HEK293T (cell line): ENCODE measurements at regions not wholly inside any gene's neighbourhood (a gene's known extent, or its start where the extent isn't known, plus 50 kb on each side); places are given as distances from the start of the nearest gene placed in this dataset.
"Not testable (repeated sequence)": the region's sequence is repeated elsewhere in the genome, so short reads cannot be mapped to it uniquely, and the experiment has no call there.

Experiments used
- CTCF ChIA-PET: fragments of 350-600 bp; formaldehyde crosslinking; extraction: SDS; loops from one replicate; lab custom pipeline; 2021; ENCODE audit warnings: antibody characterized with exemption, inconsistent platforms; lab: Yijun Ruan, JAX
- POLR2A ChIA-PET: fragments of 350-600 bp; formaldehyde crosslinking; extraction: SDS; loops from one replicate; lab custom pipeline; 2020; ENCODE audit warnings: antibody characterized with exemption, inconsistent platforms; lab: Yijun Ruan, JAX
- DNase-seq: peaks from one replicate; pipeline ENCODE4 v3.0.0; 2012; ENCODE audit warnings: mixed read lengths; ENCODE audit errors: extremely low spot score
- ARNT ChIP-seq: fragments of 450-650 bp; IDR thresholded peaks from 2 replicates; pipeline ENCODE4 v1.6.1; 2017; ENCODE audit warnings: mild to moderate bottlenecking
- BHLHE40 ChIP-seq: fragments of 450-650 bp; IDR thresholded peaks from 2 replicates; pipeline ENCODE4 v1.6.1; 2016; ENCODE audit warnings: mild to moderate bottlenecking, moderate library complexity, borderline replicate concordance
- CTBP1 ChIP-seq: fragments of 450-650 bp; IDR thresholded peaks from 2 replicates; pipeline ENCODE4 v1.6.1; 2016; ENCODE audit warnings: borderline replicate concordance
- ELF4 ChIP-seq: fragments of 450-650 bp; IDR thresholded peaks from 2 replicates; pipeline ENCODE4 v1.6.1; 2017; ENCODE audit warnings: antibody characterized with exemption
- FOXA1 ChIP-seq: fragments of 450-650 bp; IDR thresholded peaks from 2 replicates; pipeline ENCODE4 v1.6.1; 2016; ENCODE audit warnings: mild to moderate bottlenecking
- FOXK2 ChIP-seq: fragments of 450-650 bp; IDR thresholded peaks from 2 replicates; pipeline ENCODE4 v1.6.1; 2016; ENCODE audit warnings: mild to moderate bottlenecking
- FOXM1 ChIP-seq: fragments of 450-650 bp; IDR thresholded peaks from 2 replicates; pipeline ENCODE4 v1.6.1; 2017; ENCODE audit warnings: mild to moderate bottlenecking, borderline replicate concordance
- HDGF ChIP-seq: fragments of 450-650 bp; IDR thresholded peaks from 2 replicates; pipeline ENCODE4 v1.6.1; 2017; ENCODE audit warnings: antibody characterized with exemption, borderline replicate concordance
- L3MBTL2 ChIP-seq: fragments of 450-650 bp; conservative IDR thresholded peaks from 2 replicates; pipeline ENCODE4 v1.6.1; 2016; ENCODE audit warnings: mild to moderate bottlenecking
- LEF1 ChIP-seq: fragments of 450-650 bp; IDR thresholded peaks from 2 replicates; pipeline ENCODE4 v1.6.1; 2017; ENCODE audit warnings: mild to moderate bottlenecking, borderline replicate concordance
- NFRKB ChIP-seq: fragments of 450-650 bp; IDR thresholded peaks from 2 replicates; pipeline ENCODE4 v1.6.1; 2016; ENCODE audit warnings: mild to moderate bottlenecking, moderate library complexity
- PKNOX1 ChIP-seq: fragments of 450-650 bp; IDR thresholded peaks from 2 replicates; pipeline ENCODE4 v1.6.1; 2016
- SP1 ChIP-seq: fragments of 450-650 bp; IDR thresholded peaks from 2 replicates; pipeline ENCODE4 v1.6.1; 2017
- SUZ12 ChIP-seq: fragments of 450-650 bp; IDR thresholded peaks from 2 replicates; pipeline ENCODE4 v1.6.1; 2016; ENCODE audit warnings: mild to moderate bottlenecking
- TARDBP ChIP-seq: fragments of 450-650 bp; IDR thresholded peaks from 2 replicates; pipeline ENCODE4 v1.6.1; 2016
- ZNF384 ChIP-seq: fragments of 450-650 bp; IDR thresholded peaks from 2 replicates; pipeline ENCODE4 v1.6.1; 2016

DNA sequence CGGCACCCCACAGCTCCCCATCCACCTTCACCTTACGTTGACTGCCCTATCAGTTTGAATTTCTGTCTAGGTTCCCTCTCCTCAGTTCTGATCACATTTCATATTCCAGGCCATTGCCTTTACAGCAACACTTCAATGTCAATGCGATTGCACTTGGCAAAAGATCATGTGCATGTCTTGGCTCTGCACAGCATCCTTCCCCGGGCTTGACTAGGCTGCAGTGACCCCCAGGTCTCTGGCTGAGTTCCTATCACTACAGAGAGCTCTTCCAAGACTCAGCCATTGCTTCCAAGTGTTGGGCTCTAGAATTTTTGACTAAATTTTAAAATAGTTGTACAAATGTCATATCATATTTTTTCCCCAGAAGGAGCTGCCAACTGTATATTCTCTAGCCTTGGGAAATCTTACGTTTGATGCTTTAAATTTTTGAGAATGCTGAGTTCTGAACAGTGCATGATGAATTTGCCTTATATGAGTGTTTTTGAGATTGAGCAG is 103.8 kb upstream of the NEDD4L start:
- no peak for TF ChIP-seq TARDBP
- no peak for TF ChIP-seq PKNOX1
- TF ChIP-seq FOXK2, result no peak
- POLR2A ChIA-PET, result no interaction called here
- no peak for DNase-seq
- CTCF ChIA-PET, result interaction anchor here (0.8 kb wide), 1 partner anchor 29 kb away, joined by 3 read pairs; no protein-coding TSS in a partner anchor

DNA sequence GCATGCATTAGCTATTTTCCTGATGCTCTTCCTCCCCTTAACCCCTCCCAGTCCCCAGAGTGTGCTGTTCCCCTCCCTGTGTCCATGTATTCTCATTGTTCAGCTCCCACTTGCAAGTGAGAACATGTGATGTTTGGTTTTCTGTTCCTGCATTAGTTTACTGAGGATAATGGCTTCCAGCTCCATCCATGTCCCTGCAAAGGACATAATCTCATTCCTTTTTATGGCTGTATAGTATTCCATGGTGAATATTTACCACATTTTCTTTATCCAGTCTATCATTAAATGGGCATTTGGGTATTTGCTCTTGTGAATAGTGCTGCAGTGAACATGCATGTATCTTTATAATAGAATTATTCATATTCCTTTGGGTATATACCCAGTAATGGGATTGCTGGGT is 109.7 kb upstream of the NEDD4L start:
- CTCF ChIA-PET, DNase-seq, POLR2A ChIA-PET: not testable (repeated sequence)

GRCh38 chr18:57931038-57931437 is 113.0 kb upstream of the NEDD4L start:
- DNase-seq, result no peak
- POLR2A ChIA-PET, result no interaction called here
- CTCF ChIA-PET, result no interaction called here
- TF ChIP-seq TARDBP (no peak), FOXA1 (no peak), ZNF384 (no peak), CTBP1 (no peak), SP1 (no peak), PKNOX1 (no peak), LEF1 (no peak), L3MBTL2 (no peak), ARNT (no peak), HDGF (no peak), NFRKB (no peak), ELF4 (no peak), FOXK2 (no peak), SUZ12 (no peak)

DNA sequence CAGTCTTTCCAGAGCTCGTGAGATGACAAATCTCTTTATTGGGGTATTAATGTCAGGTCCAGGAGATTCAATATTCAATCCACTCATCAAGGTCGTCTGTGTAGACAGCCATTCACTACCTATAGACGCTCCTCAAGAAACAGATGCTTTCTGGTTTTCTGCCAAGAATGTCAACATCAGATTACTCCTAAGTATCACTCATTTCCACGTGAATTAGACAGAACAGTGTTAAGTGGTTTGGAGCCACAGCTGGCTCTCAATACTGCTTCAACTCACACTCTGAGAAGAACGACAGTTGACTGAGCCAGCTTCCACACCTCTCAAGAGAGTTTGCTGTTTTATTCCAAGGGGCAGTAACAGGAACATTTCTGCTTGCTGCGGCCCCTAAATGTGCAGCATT is 113.5 kb upstream of the NEDD4L start:
- no peak for DNase-seq
- no peak for TF ChIP-seq LEF1
- TF ChIP-seq HDGF, result no peak
- TF ChIP-seq FOXK2, result no peak
- TF ChIP-seq PKNOX1, result no peak
- TF ChIP-seq ZNF384, result no peak
- TF ChIP-seq ELF4, result no peak
- no peak for TF ChIP-seq BHLHE40
- no peak for TF ChIP-seq NFRKB
- TF ChIP-seq FOXA1, result no peak
- no peak for TF ChIP-seq SP1
- no peak for TF ChIP-seq ARNT
- TF ChIP-seq FOXM1, result no peak
- TF ChIP-seq TARDBP, result no peak
- TF ChIP-seq L3MBTL2, result no peak
- TF ChIP-seq SUZ12, result no peak
- TF ChIP-seq CTBP1, result no peak
- ChIA-PET CTCF (no interaction called here), POLR2A (no interaction called here)

DNA sequence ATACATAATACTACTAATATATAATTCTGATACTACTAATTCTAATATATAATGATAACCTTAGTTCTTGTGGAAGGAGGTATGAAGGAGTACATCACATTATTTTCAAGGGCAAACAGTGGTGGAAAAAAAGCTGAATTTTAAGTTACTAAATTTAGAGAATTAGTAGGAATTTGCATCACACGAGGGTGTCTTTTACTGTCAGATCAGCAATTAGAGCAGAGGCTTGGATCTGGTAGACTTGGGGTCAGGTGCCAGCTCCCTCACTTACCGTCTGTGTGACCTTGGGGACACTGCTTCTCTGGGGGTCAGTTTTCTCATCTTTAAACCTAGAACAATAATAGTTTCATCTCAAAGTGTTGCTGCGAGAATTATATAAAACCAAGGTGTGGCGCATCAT is 114.1 kb upstream of the NEDD4L start:
- no peak for TF ChIP-seq FOXM1
- TF ChIP-seq NFRKB, result no peak
- no peak for TF ChIP-seq SP1
- TF ChIP-seq FOXK2, result no peak
- TF ChIP-seq FOXA1, result no peak
- no peak for TF ChIP-seq SUZ12
- ChIA-PET POLR2A (no interaction called here), CTCF (no interaction called here)
- DNase-seq, result no peak

GRCh38 chr18:57928466-57928865 is 115.6 kb upstream of the NEDD4L start:
- no peak for TF ChIP-seq CTBP1
- no peak for TF ChIP-seq ARNT
- TF ChIP-seq TARDBP, result no peak
- no peak for TF ChIP-seq ZNF384
- no peak for TF ChIP-seq FOXM1
- no peak for TF ChIP-seq SP1
- no peak for TF ChIP-seq LEF1
- TF ChIP-seq BHLHE40, result no peak
- TF ChIP-seq L3MBTL2, result no peak
- no peak for TF ChIP-seq ELF4
- no peak for TF ChIP-seq FOXK2
- no peak for TF ChIP-seq FOXA1
- TF ChIP-seq PKNOX1, result no peak
- TF ChIP-seq NFRKB, result no peak
- no peak for TF ChIP-seq HDGF
- TF ChIP-seq SUZ12, result no peak
- DNase-seq, result no peak
- ChIA-PET CTCF (no interaction called here), POLR2A (no interaction called here)

- CTCF ChIA-PET, result no interaction called here
These were observed 116.5 kb upstream of the NEDD4L start for GRCh38 chr18:57927511-57927910.

More at GRCh38 chr18:57927511-57927910, 116.5 kb upstream of the NEDD4L start:
- DNase-seq, result no peak
- POLR2A ChIA-PET, result no interaction called here
- TF ChIP-seq HDGF (no peak), LEF1 (no peak), SUZ12 (no peak), PKNOX1 (no peak), BHLHE40 (no peak), CTBP1 (no peak), ELF4 (no peak), FOXK2 (no peak), FOXM1 (no peak), L3MBTL2 (no peak)
